Parathyroid adenoma (tissue), 2 donors: ENCODE measurements at regions not wholly inside any gene's neighbourhood (a gene's known extent, or its start where the extent isn't known, plus 50 kb on each side); places are given as distances from the start of the nearest gene placed in this dataset.

Experiments
- H2AFZ ChIP-seq: fragments of 300-600 bp; sonication (generic); one replicate; pipeline ENCODE4 v1.7.0; 2017; ENCODE audit warnings: antibody characterized with exemption, mild to moderate bottlenecking
- H3K27ac ChIP-seq: fragments of 300-600 bp; sonication (generic); one replicate; pipeline ENCODE4 v1.7.0; 2017
- H3K27me3 ChIP-seq: fragments of 300-600 bp; sonication (generic); one replicate; pipeline ENCODE4 v1.7.0; 2017; ENCODE audit warnings: low read length; ENCODE audit not compliant: control insufficient read depth, insufficient read depth
- H3K36me3 ChIP-seq: fragments of 300-600 bp; sonication (generic); one replicate; pipeline ENCODE4 v1.7.0; 2017; ENCODE audit warnings: low read length; ENCODE audit not compliant: control insufficient read depth, insufficient read depth
- H3K4me1 ChIP-seq: fragments of 300-600 bp; sonication (generic); one replicate; pipeline ENCODE4 v1.7.0; 2017; ENCODE audit warnings: control low read depth
- H3K4me2 ChIP-seq: fragments of 300-600 bp; sonication (generic); one replicate; pipeline ENCODE4 v1.7.0; 2017; ENCODE audit warnings: low read length
- H3K4me3 ChIP-seq: fragments of 300-600 bp; sonication (generic); one replicate; pipeline ENCODE4 v1.7.0; 2017; ENCODE audit warnings: low read depth, low read length
- H3K79me2 ChIP-seq: fragments of 300-600 bp; sonication (generic); one replicate; pipeline ENCODE4 v1.7.0; 2017; ENCODE audit warnings: control low read depth
- H3K9ac ChIP-seq: fragments of 300-600 bp; sonication (generic); one replicate; pipeline ENCODE4 v1.7.0; 2017; ENCODE audit warnings: mild to moderate bottlenecking
- H3K9me3 ChIP-seq: fragments of 300-600 bp; sonication (generic); one replicate; pipeline ENCODE4 v1.7.0; 2017; ENCODE audit warnings: low read length; ENCODE audit not compliant: control insufficient read depth
- CTCF ChIP-seq: fragments of 300-600 bp; sonication (generic); IDR thresholded peaks from one replicate; pipeline ENCODE4 v1.7.0; 2017; ENCODE audit warnings: antibody characterized with exemption, mild to moderate bottlenecking
- donor health status: primary hyperparathyroidism.

GRCh38 chr10:78436706-78437406, 403.2 kb downstream of the RPS24 start:
- no peaks in the 10 kb centered on the region for H3K79me2 ChIP-seq
- H3K4me1 ChIP-seq, result no peaks in the 10 kb centered on the region
- H2AFZ ChIP-seq, result no peak overlapping the region

GRCh38 chr10:78437407-78437768, 403.7 kb downstream of the RPS24 start:
- Histone ChIP-seq H3K4me1 (no peaks in the 10 kb centered on the region), H3K79me2 (no peaks in the 10 kb centered on the region), H3K4me2 (no peak overlapping the region), H3K27ac (no peak overlapping the region), H3K4me3 (no peak overlapping the region), H2AFZ (no peak overlapping the region), H3K9me3 (no peaks in the 10 kb centered on the region), H3K27me3 (no peaks in the 10 kb centered on the region), H3K9ac (no peak overlapping the region), H3K36me3 (no peaks in the 10 kb centered on the region)
- no peak for TF ChIP-seq CTCF

More at GRCh38 chr10:78436706-78437406, 403.2 kb downstream of the RPS24 start:
- Histone ChIP-seq H3K9me3 (no peaks in the 10 kb centered on the region), H3K4me3 (no peak overlapping the region), H3K4me2 (no peak overlapping the region), H3K27me3 (no peaks in the 10 kb centered on the region), H3K36me3 (no peaks in the 10 kb centered on the region), H3K27ac (no peak overlapping the region), H3K9ac (no peak overlapping the region)
- TF ChIP-seq CTCF, result no peak

- Histone ChIP-seq H3K79me2 (no peaks in the 10 kb centered on the region), H3K4me1 (no peaks in the 10 kb centered on the region), H3K4me2 (no peak overlapping the region), H2AFZ (no peak overlapping the region), H3K4me3 (no peak overlapping the region), H3K9ac (no peak overlapping the region), H3K27ac (no peak overlapping the region), H3K9me3 (no peaks in the 10 kb centered on the region), H3K27me3 (no peaks in the 10 kb centered on the region), H3K36me3 (no peaks in the 10 kb centered on the region)
- TF ChIP-seq CTCF, result peak; percentile 6
Measured at GRCh38 chr10:78437998-78438906, 404.6 kb downstream of the RPS24 start.

- Histone ChIP-seq H3K4me1 (no peaks in the 10 kb centered on the region), H3K27ac (no peak overlapping the region), H3K4me3 (no peak overlapping the region), H3K9me3 (no peaks in the 10 kb centered on the region), H3K79me2 (no peaks in the 10 kb centered on the region), H2AFZ (no peak overlapping the region), H3K27me3 (no peaks in the 10 kb centered on the region), H3K9ac (no peak overlapping the region), H3K4me2 (no peak overlapping the region), H3K36me3 (no peaks in the 10 kb centered on the region)
- TF ChIP-seq CTCF, result no peak
Measured at GRCh38 chr10:78438907-78439809, 405.5 kb downstream of the RPS24 start.
